OCI-LY3 (cell line): ENCODE measurements at regions not wholly inside any gene's neighbourhood (a gene's known extent, or its start where the extent isn't known, plus 50 kb on each side); places are given as distances from the start of the nearest gene placed in this dataset.

Experiments
- H2AFZ ChIP-seq: fragments of 200-600, 300-600 bp; shearing (Covaris generic); 2 replicates; pipeline ENCODE4 v1.6.0; 2014; ENCODE audit warnings: antibody characterized with exemption, low read depth, low read length
- H3K27ac ChIP-seq: fragments of 200-600, 300-600 bp; sonication (generic); 2 replicates; pipeline ENCODE4 v1.5.1; 2014; ENCODE audit warnings: mild to moderate bottlenecking, low read length, moderate library complexity, mixed read lengths
- H3K27me3 ChIP-seq: fragments of 200-600, 300-600 bp; sonication (generic); 2 replicates; pipeline ENCODE4 v1.6.1; 2014; ENCODE audit warnings: low read depth, low read length, mixed read lengths
- H3K36me3 ChIP-seq: fragments of 200-600, 300-600 bp; sonication (generic); replicated peaks from 2 replicates; pipeline ENCODE3; 2014; ENCODE audit warnings: low read depth, low read length, mixed read lengths
- H3K4me1 ChIP-seq: fragments of 300-600, 200-600 bp; sonication (generic); 2 replicates; pipeline ENCODE4 v1.6.1; 2014; ENCODE audit warnings: low read length, mixed read lengths
- H3K4me2 ChIP-seq: fragments of 200-600, 300-600 bp; sonication (generic); 2 replicates; pipeline ENCODE4 v1.6.1; 2014; ENCODE audit warnings: low read length, mixed read lengths
- H3K4me3 ChIP-seq: fragments of 300-600, 200-600 bp; sonication (generic); 2 replicates; pipeline ENCODE4 v1.5.1; 2014; ENCODE audit warnings: antibody characterized with exemption, mild to moderate bottlenecking, low read length, moderate library complexity
- H3K79me2 ChIP-seq: fragments of 300-600, 200-600 bp; shearing (Covaris generic); 2 replicates; pipeline ENCODE4 v1.6.1; 2014; ENCODE audit warnings: mild to moderate bottlenecking, low read length, mixed read lengths
- H3K9ac ChIP-seq: fragments of 300-600, 200-600 bp; shearing (Covaris generic); 2 replicates; pipeline ENCODE4 v1.6.0; 2014; ENCODE audit warnings: mild to moderate bottlenecking, low read length, moderate library complexity
- H3K9me3 ChIP-seq: fragments of 200-600, 300-600 bp; shearing (Covaris generic); 2 replicates; pipeline ENCODE4 v1.6.1; 2014; ENCODE audit warnings: low read length, mixed read lengths; ENCODE audit not compliant: insufficient read depth
- H4K20me1 ChIP-seq: fragments of 200-600, 300-600 bp; sonication (generic); 2 replicates; pipeline ENCODE4 v1.6.1; 2016; ENCODE audit warnings: low read length, mixed read lengths; ENCODE audit not compliant: insufficient read depth
- CTCF ChIP-seq: fragments of 200-600, 300-600 bp; sonication (generic); IDR thresholded peaks from 2 replicates; pipeline ENCODE4 v1.5.1; 2014; ENCODE audit warnings: antibody characterized with exemption, low read length, low read depth
- EZH2phosphoT487 ChIP-seq: fragments of 200-600 bp; shearing (Covaris generic); IDR thresholded peaks from 2 replicates; pipeline ENCODE4 v1.6.1; 2018; ENCODE audit warnings: antibody characterized with exemption, mixed run types, low read depth

GRCh38 chr20:55649254-55649653 is 356.1 kb downstream of the CBLN4 start:
- no peaks in the 10 kb centered on the region for H3K36me3 ChIP-seq
- H2AFZ ChIP-seq = no peak overlapping the region
- TF ChIP-seq CTCF = no peak
- no peak for TF ChIP-seq EZH2phosphoT487
- H3K27ac ChIP-seq = no peak overlapping the region
- H3K9me3 ChIP-seq = no peaks in the 10 kb centered on the region
- no peak overlapping the region for H3K9ac ChIP-seq
- H3K4me2 ChIP-seq = no peak overlapping the region
- H3K79me2 ChIP-seq = no peaks in the 10 kb centered on the region
- H4K20me1 ChIP-seq = no peaks in the 10 kb centered on the region
- H3K27me3 ChIP-seq = no peaks in the 10 kb centered on the region
- no peaks in the 10 kb centered on the region for H3K4me1 ChIP-seq
- no peak overlapping the region for H3K4me3 ChIP-seq

- Histone ChIP-seq H3K4me2 (no peak overlapping the region), H4K20me1 (no peaks in the 10 kb centered on the region), H3K27ac (no peak overlapping the region), H3K4me1 (no peaks in the 10 kb centered on the region), H3K9ac (no peak overlapping the region), H3K9me3 (no peaks in the 10 kb centered on the region), H2AFZ (no peak overlapping the region), H3K36me3 (no peaks in the 10 kb centered on the region), H3K27me3 (no peaks in the 10 kb centered on the region), H3K4me3 (no peak overlapping the region), H3K79me2 (no peaks in the 10 kb centered on the region)
- TF ChIP-seq CTCF = no peak
- no peak for TF ChIP-seq EZH2phosphoT487
Measured at GRCh38 chr20:55646851-55647250, 358.5 kb downstream of the CBLN4 start.

GRCh38 chr20:55641497-55641896 is 363.8 kb downstream of the CBLN4 start:
- H3K27me3 ChIP-seq = peaks cover 7% of the 10 kb centered on the region
- no peak overlapping the region for H3K9ac ChIP-seq
- no peaks in the 10 kb centered on the region for H4K20me1 ChIP-seq
- H3K9me3 ChIP-seq = no peaks in the 10 kb centered on the region
- TF ChIP-seq EZH2phosphoT487 = no peak
- TF ChIP-seq CTCF = no peak
- no peaks in the 10 kb centered on the region for H3K79me2 ChIP-seq
- H2AFZ ChIP-seq = no peak overlapping the region
- no peaks in the 10 kb centered on the region for H3K36me3 ChIP-seq
- no peak overlapping the region for H3K4me2 ChIP-seq
- H3K4me3 ChIP-seq = no peak overlapping the region
- no peak overlapping the region for H3K27ac ChIP-seq
- peaks cover 5% of the 10 kb centered on the region; the same call in 1 of the 2 replicates for H3K4me1 ChIP-seq

- Histone ChIP-seq H3K27ac (no peak overlapping the region), H3K9ac (no peak overlapping the region), H3K79me2 (no peaks in the 10 kb centered on the region), H2AFZ (no peak overlapping the region), H4K20me1 (no peaks in the 10 kb centered on the region), H3K9me3 (no peaks in the 10 kb centered on the region), H3K4me2 (no peak overlapping the region), H3K4me1 (no peaks in the 10 kb centered on the region), H3K36me3 (no peaks in the 10 kb centered on the region), H3K27me3 (peaks cover 7% of the 10 kb centered on the region), H3K4me3 (no peak overlapping the region)
- no peak for TF ChIP-seq EZH2phosphoT487
- no peak for TF ChIP-seq CTCF
Measured at GRCh38 chr20:55635870-55636269, 369.4 kb downstream of the CBLN4 start.
